PFSK-1 (cell line): ENCODE measurements at regions not wholly inside any gene's neighbourhood (a gene's known extent, or its start where the extent isn't known, plus 50 kb on each side); places are given as distances from the start of the nearest gene placed in this dataset.

Experiments used
- REST ChIP-seq, 2 experiments: IDR thresholded peaks; 2 replicates each; pipeline versions ENCODE4 v1.6.1 to v1.8.0; 2011 to 2012; ENCODE audit warnings: low read depth in 2 of 2, low read length in 2 of 2, control low read depth in 1 of 2, inconsistent platforms in 1 of 2, mild to moderate bottlenecking in 1 of 2, moderate library complexity in 1 of 2; ENCODE audit not compliant: insufficient read depth in 1 of 2
- TAF1 ChIP-seq: IDR thresholded peaks from 2 replicates; pipeline ENCODE4 v1.6.1; 2012; ENCODE audit warnings: low read length, control low read depth, borderline replicate concordance; ENCODE audit not compliant: insufficient read depth

- TF ChIP-seq REST (IDR thresholded peaks at IDR 0.05; ENCODE audit: insufficient read depth in 1 of 2, low read depth in 2 of 2, low read length in 2 of 2) (no peak), TAF1 (no peak)
Observed at GRCh38 chr5:36356915-36357314, 55.2 kb upstream of the RANBP3L start.
